H9 (cell line): ENCODE measurements at regions not wholly inside any gene's neighbourhood (a gene's known extent, or its start where the extent isn't known, plus 50 kb on each side); places are given as distances from the start of the nearest gene placed in this dataset.

Source experiments
- DNase-seq: peaks from one replicate; pipeline ENCODE4 v3.0.0-alpha.2; 2017
- H2AFZ ChIP-seq: one replicate; pipeline ENCODE4 v1.6.1; 2013; ENCODE audit warnings: mild to moderate bottlenecking, low read length, control low read depth, moderate library complexity
- H2AK5ac ChIP-seq: 2 replicates; pipeline ENCODE4 v1.6.1; 2013; ENCODE audit warnings: low read length, control low read depth, mixed read lengths; ENCODE audit not compliant: insufficient read length
- H2BK120ac ChIP-seq: one replicate; pipeline ENCODE4 v1.6.1; 2013; ENCODE audit warnings: low read depth, mild to moderate bottlenecking, low read length, control low read depth, inconsistent platforms; ENCODE audit not compliant: poor library complexity, severe bottlenecking
- H2BK12ac ChIP-seq: 2 replicates; pipeline ENCODE4 v1.6.1; 2013; ENCODE audit warnings: low read length, control low read depth, mixed read lengths, low read depth; ENCODE audit not compliant: insufficient read length
- H2BK15ac ChIP-seq: 2 replicates; pipeline ENCODE4 v1.6.1; 2013; ENCODE audit warnings: low read depth, low read length, control low read depth
- H2BK20ac ChIP-seq: one replicate; pipeline ENCODE4 v1.6.1; 2013; ENCODE audit warnings: low read depth, mild to moderate bottlenecking, low read length, control low read depth, inconsistent platforms; ENCODE audit not compliant: poor library complexity, severe bottlenecking
- H2BK5ac ChIP-seq: 2 replicates; pipeline ENCODE4 v1.6.1; 2013; ENCODE audit warnings: low read length, control low read depth, mixed read lengths; ENCODE audit not compliant: insufficient read length
- H3K14ac ChIP-seq: 2 replicates; pipeline ENCODE4 v1.6.1; 2013; ENCODE audit warnings: low read length, control low read depth; ENCODE audit not compliant: insufficient read depth
- H3K18ac ChIP-seq: 2 replicates; pipeline ENCODE4 v1.6.1; 2013; ENCODE audit warnings: low read depth, mild to moderate bottlenecking, mixed read lengths, low read length, control low read depth; ENCODE audit not compliant: insufficient read length
- H3K23ac ChIP-seq: 2 replicates; pipeline ENCODE4 v1.6.1; 2013; ENCODE audit warnings: low read length, control low read depth, mixed read lengths, low read depth; ENCODE audit not compliant: insufficient read length
- H3K23me2 ChIP-seq: 2 replicates; pipeline ENCODE4 v1.6.1; 2013; ENCODE audit warnings: low read depth, mild to moderate bottlenecking, mixed read lengths, low read length, control low read depth; ENCODE audit not compliant: insufficient read length, poor library complexity, severe bottlenecking
- H3K27ac ChIP-seq: 2 replicates; pipeline ENCODE4 v1.5.1; 2013; ENCODE audit warnings: low read length, control low read depth, mixed read lengths, low read depth; ENCODE audit not compliant: insufficient read length
- H3K27me3 ChIP-seq: 2 replicates; pipeline ENCODE4 v1.6.1; 2013; ENCODE audit warnings: low read length, control low read depth, inconsistent platforms; ENCODE audit not compliant: insufficient read depth
- H3K4ac ChIP-seq: 2 replicates; pipeline ENCODE4 v1.6.1; 2013; ENCODE audit warnings: low read depth, mild to moderate bottlenecking, control low read depth, inconsistent platforms, low read length, moderate library complexity
- H3K4me1 ChIP-seq: 2 replicates; pipeline ENCODE4 v1.6.1; 2013; ENCODE audit warnings: low read length, control low read depth, inconsistent platforms; ENCODE audit not compliant: insufficient read depth
- H3K4me2 ChIP-seq: 2 replicates; pipeline ENCODE4 v1.6.1; 2013; ENCODE audit warnings: low read length, control low read depth, mixed read lengths; ENCODE audit not compliant: insufficient read length, insufficient read depth
- H3K56ac ChIP-seq: 2 replicates; pipeline ENCODE4 v1.6.1; 2013; ENCODE audit warnings: low read depth, mild to moderate bottlenecking, mixed read lengths, low read length, control low read depth; ENCODE audit not compliant: insufficient read length
- H3K79me1 ChIP-seq: 2 replicates; pipeline ENCODE4 v1.6.1; 2013; ENCODE audit warnings: low read depth, mild to moderate bottlenecking, moderate library complexity, low read length, control low read depth, inconsistent platforms; ENCODE audit not compliant: insufficient read depth, poor library complexity, severe bottlenecking
- H3K79me2 ChIP-seq: 2 replicates; pipeline ENCODE4 v1.6.1; 2013; ENCODE audit warnings: low read length, control low read depth, inconsistent platforms; ENCODE audit not compliant: insufficient read depth
- H3K9ac ChIP-seq: 2 replicates; pipeline ENCODE4 v1.6.1; 2013; ENCODE audit warnings: low read length, control low read depth, mixed read lengths; ENCODE audit not compliant: insufficient read length; ENCODE audit errors: extremely low read depth
- H3K9me3 ChIP-seq: one replicate; pipeline ENCODE4 v1.6.1; 2013; ENCODE audit warnings: low read depth, low read length, inconsistent platforms; ENCODE audit not compliant: control insufficient read depth
- H3T11ph ChIP-seq: one replicate; pipeline ENCODE4 v1.6.1; 2013; ENCODE audit warnings: mild to moderate bottlenecking, low read length, control low read depth, inconsistent platforms
- H4K20me1 ChIP-seq: one replicate; pipeline ENCODE4 v1.6.1; 2013; ENCODE audit not compliant: control insufficient read depth, insufficient read length, insufficient read depth
- H4K5ac ChIP-seq: 2 replicates; pipeline ENCODE4 v1.6.1; 2013; ENCODE audit warnings: low read depth, mild to moderate bottlenecking, mixed read lengths, low read length, control low read depth; ENCODE audit not compliant: insufficient read length
- H4K8ac ChIP-seq: replicated peaks from 2 replicates; pipeline ENCODE4 v1.6.1; 2013; ENCODE audit warnings: low read length, control low read depth, mixed read lengths, low read depth; ENCODE audit not compliant: insufficient read length
- H4K91ac ChIP-seq: 2 replicates; pipeline ENCODE4 v1.6.1; 2013; ENCODE audit warnings: low read depth, mild to moderate bottlenecking, moderate library complexity, mixed read lengths, low read length, control low read depth; ENCODE audit not compliant: insufficient read length
- H3K27ac Mint-ChIP-seq, 3 experiments: 2 replicates in 2 of 3; 3 replicates in 1 of 3; pipeline ENCODE4 v1.8.0; 2020 to 2021; ENCODE audit warnings: mixed read lengths in 3 of 3, mild to moderate bottlenecking in 1 of 3, moderate library complexity in 1 of 3
- H3K27me3 Mint-ChIP-seq: 2 replicates; pipeline ENCODE4 v1.8.0; 2021; ENCODE audit warnings: low read depth, mild to moderate bottlenecking, moderate library complexity, mixed read lengths
- H3K36me3 Mint-ChIP-seq, 3 experiments: 2 replicates in 2 of 3; 3 replicates in 1 of 3; pipeline ENCODE4 v1.8.0; 2020 to 2021; ENCODE audit warnings: low read depth in 3 of 3, mixed read lengths in 3 of 3; ENCODE audit not compliant: insufficient read depth in 1 of 3
- H3K4me1 Mint-ChIP-seq, 2 experiments: 2 replicates each; pipeline ENCODE4 v1.8.0; 2020; ENCODE audit warnings: mixed read lengths in 2 of 2
- H3K4me3 Mint-ChIP-seq, 2 experiments: 2 replicates in 1 of 2; 3 replicates in 1 of 2; pipeline ENCODE4 v1.8.0; 2020 to 2021; ENCODE audit warnings: mild to moderate bottlenecking in 2 of 2, mixed read lengths in 2 of 2, moderate library complexity in 1 of 2
- H3K9me3 Mint-ChIP-seq, 2 experiments: 2 replicates in 1 of 2; 3 replicates in 1 of 2; pipeline ENCODE4 v1.8.0; 2020; ENCODE audit warnings: mild to moderate bottlenecking in 2 of 2, mixed read lengths in 2 of 2, moderate library complexity in 1 of 2
- CTCF ChIP-seq: fragments of 200-600 bp; sonication (generic); conservative IDR thresholded peaks from 3 replicates; pipeline ENCODE4 v1.8.0; 2021; ENCODE audit warnings: antibody characterized with exemption, mild to moderate bottlenecking
- WGBS: extraction: QIAGEN DNeasy Blood & Tissue Kit; methylation state at CpG from one replicate; pipeline ENCODE4 v1.1.7; 2013; ENCODE audit warnings: missing lambda C conversion rate, low lambda C conversion rate, mixed read lengths; ENCODE audit not compliant: insufficient read length; ENCODE audit errors: extremely low coverage; 5-methylcytosine and 5-hydroxymethylcytosine counted together

- no peak overlapping the region for H3T11ph ChIP-seq
- peaks cover 4% of the 10 kb centered on the region for H3K27me3 Mint-ChIP-seq
- H2AK5ac ChIP-seq, result no peak overlapping the region
- H3K14ac ChIP-seq, result no peak overlapping the region; the same call in 1 of the 2 replicates
- H3K79me1 ChIP-seq, result no peaks in the 10 kb centered on the region
- H3K9me3 ChIP-seq, result no peaks in the 10 kb centered on the region
- H2BK20ac ChIP-seq, result no peak overlapping the region
- no peak overlapping the region for H3K4ac ChIP-seq
- H2BK120ac ChIP-seq, result no peak overlapping the region
- H3K27ac Mint-ChIP-seq, result no peak overlapping the region
- H4K91ac ChIP-seq, result no peak overlapping the region
- H4K8ac ChIP-seq, result no peak overlapping the region
- no peaks in the 10 kb centered on the region for H4K20me1 ChIP-seq
- no peaks in the 10 kb centered on the region for H3K23me2 ChIP-seq
- peaks cover 0 to 6% of the 10 kb centered on the region in 2 experiments; a peak in 3 of 5 replicates for H3K9me3 Mint-ChIP-seq
- no peak overlapping the region for H2AFZ ChIP-seq
- H3K56ac ChIP-seq, result no peak overlapping the region
- H3K4me3 Mint-ChIP-seq, result no peak overlapping the region
- H3K27me3 ChIP-seq, result no peaks in the 10 kb centered on the region
- no peak for DNase-seq
- H2BK12ac ChIP-seq, result no peak overlapping the region
- H3K4me1 Mint-ChIP-seq, result no peaks in the 10 kb centered on the region; a peak in 1 of 4 replicates
- H3K9ac ChIP-seq, result no peak overlapping the region
- H3K4me2 ChIP-seq, result no peak overlapping the region
- H3K4me1 ChIP-seq, result no peaks in the 10 kb centered on the region
- no peak overlapping the region for H3K18ac ChIP-seq
- H3K23ac ChIP-seq, result no peak overlapping the region
- H3K27ac ChIP-seq, result no peak overlapping the region
- H4K5ac ChIP-seq, result no peak overlapping the region
- no peak overlapping the region for H2BK15ac ChIP-seq
- H3K79me2 ChIP-seq, result no peaks in the 10 kb centered on the region
- no peak overlapping the region for H2BK5ac ChIP-seq
- no peaks in the 10 kb centered on the region; a peak in 2 of 7 replicates for H3K36me3 Mint-ChIP-seq
- TF ChIP-seq CTCF, result no peak
- WGBS, result no CpG with 5 or more reads among the region's 12 CpGs
These were observed 116.3 kb downstream of the ERMARD start for GRCh38 chr6:169867751-169868191.
